Skeletal muscle satellite cell (primary cell): ENCODE measurements at regions not wholly inside any gene's neighbourhood (a gene's known extent, or its start where the extent isn't known, plus 50 kb on each side); places are given as distances from the start of the nearest gene placed in this dataset.

Experiments
- H3K27me3 ChIP-seq: 2 replicates; pipeline ENCODE4 v1.7.0; 2013; ENCODE audit warnings: low read length; ENCODE audit not compliant: control insufficient read depth, insufficient read depth
- H3K36me3 ChIP-seq: 2 replicates; pipeline ENCODE4 v1.7.0; 2013; ENCODE audit warnings: mild to moderate bottlenecking, control low read depth, low read length; ENCODE audit not compliant: insufficient read depth
- H3K4me1 ChIP-seq: 2 replicates; pipeline ENCODE4 v1.7.0; 2013; ENCODE audit warnings: low read length; ENCODE audit not compliant: control insufficient read depth, insufficient read depth
- H3K4me2 ChIP-seq: 2 replicates; pipeline ENCODE4 v1.7.0; 2013; ENCODE audit warnings: mild to moderate bottlenecking, low read length
- H3K4me3 ChIP-seq: 2 replicates; pipeline ENCODE4 v1.7.0; 2013; ENCODE audit warnings: low read length
- H3K9ac ChIP-seq: 2 replicates; pipeline ENCODE4 v1.7.0; 2013; ENCODE audit warnings: mild to moderate bottlenecking, low read depth, low read length, moderate library complexity
- H3K9me3 ChIP-seq: replicated peaks from 2 replicates; pipeline ENCODE4 v1.7.0; 2013; ENCODE audit warnings: mild to moderate bottlenecking, control low read depth, low read length

- no peaks in the 10 kb centered on the region for H3K27me3 ChIP-seq
- H3K36me3 ChIP-seq, result no peaks in the 10 kb centered on the region
- no peak overlapping the region for H3K9ac ChIP-seq
- no peak overlapping the region for H3K4me2 ChIP-seq
- peaks cover 19% of the 10 kb centered on the region for H3K9me3 ChIP-seq
- no peak overlapping the region for H3K4me3 ChIP-seq
- H3K4me1 ChIP-seq, result no peaks in the 10 kb centered on the region
Measured at GRCh38 chr22:48702573-48703264, 1125.0 kb downstream of the BRD1 start.

GRCh38 chr22:48701296-48702030, 1126.2 kb downstream of the BRD1 start:
- Histone ChIP-seq H3K9me3 (peaks cover 17% of the 10 kb centered on the region), H3K27me3 (no peaks in the 10 kb centered on the region), H3K36me3 (no peaks in the 10 kb centered on the region), H3K4me3 (no peak overlapping the region), H3K4me2 (no peak overlapping the region), H3K9ac (no peak overlapping the region), H3K4me1 (no peaks in the 10 kb centered on the region)

- Histone ChIP-seq H3K4me1 (no peaks in the 10 kb centered on the region), H3K36me3 (no peaks in the 10 kb centered on the region), H3K4me3 (no peak overlapping the region), H3K9me3 (peaks cover 18% of the 10 kb centered on the region), H3K9ac (no peak overlapping the region), H3K4me2 (no peak overlapping the region), H3K27me3 (no peaks in the 10 kb centered on the region)
Measured at GRCh38 chr22:48700566-48701295, 1126.9 kb downstream of the BRD1 start.

- Histone ChIP-seq H3K36me3 (no peaks in the 10 kb centered on the region), H3K9me3 (peaks cover 18% of the 10 kb centered on the region), H3K4me3 (no peak overlapping the region), H3K4me1 (no peaks in the 10 kb centered on the region), H3K9ac (no peak overlapping the region), H3K27me3 (no peaks in the 10 kb centered on the region), H3K4me2 (no peak overlapping the region)
Measured at GRCh38 chr22:48700180-48700565, 1127.5 kb downstream of the BRD1 start.

GRCh38 chr22:48699511-48699910, 1128.2 kb downstream of the BRD1 start:
- Histone ChIP-seq H3K27me3 (no peaks in the 10 kb centered on the region), H3K4me1 (no peaks in the 10 kb centered on the region), H3K4me2 (no peak overlapping the region), H3K36me3 (no peaks in the 10 kb centered on the region), H3K9ac (no peak overlapping the region), H3K4me3 (no peak overlapping the region), H3K9me3 (peaks cover 15% of the 10 kb centered on the region)

- Histone ChIP-seq H3K36me3 (no peaks in the 10 kb centered on the region), H3K4me1 (no peaks in the 10 kb centered on the region), H3K9ac (no peak overlapping the region), H3K9me3 (peaks cover 14% of the 10 kb centered on the region), H3K27me3 (no peaks in the 10 kb centered on the region), H3K4me3 (no peak overlapping the region), H3K4me2 (no peak overlapping the region)
Measured at GRCh38 chr22:48698618-48699017, 1129.1 kb downstream of the BRD1 start.

GRCh38 chr22:48697694-48698276, 1129.9 kb downstream of the BRD1 start:
- Histone ChIP-seq H3K9me3 (peaks cover 17% of the 10 kb centered on the region), H3K4me2 (no peak overlapping the region), H3K27me3 (no peaks in the 10 kb centered on the region), H3K4me3 (no peak overlapping the region), H3K36me3 (no peaks in the 10 kb centered on the region), H3K4me1 (no peaks in the 10 kb centered on the region), H3K9ac (no peak overlapping the region)

GRCh38 chr22:48697223-48697622, 1130.5 kb downstream of the BRD1 start:
- Histone ChIP-seq H3K4me3 (no peak overlapping the region), H3K9me3 (peaks cover 17% of the 10 kb centered on the region), H3K27me3 (no peaks in the 10 kb centered on the region), H3K9ac (no peak overlapping the region), H3K36me3 (no peaks in the 10 kb centered on the region), H3K4me1 (no peaks in the 10 kb centered on the region), H3K4me2 (no peak overlapping the region)

- Histone ChIP-seq H3K9ac (no peak overlapping the region), H3K36me3 (no peaks in the 10 kb centered on the region), H3K4me3 (no peak overlapping the region), H3K9me3 (peaks cover 18% of the 10 kb centered on the region), H3K4me2 (no peak overlapping the region), H3K27me3 (no peaks in the 10 kb centered on the region), H3K4me1 (no peaks in the 10 kb centered on the region)
Measured at GRCh38 chr22:48696371-48696770, 1131.3 kb downstream of the BRD1 start.

GRCh38 chr22:48695731-48696305, 1131.9 kb downstream of the BRD1 start:
- Histone ChIP-seq H3K27me3 (no peaks in the 10 kb centered on the region), H3K4me3 (no peak overlapping the region), H3K9me3 (peaks cover 18% of the 10 kb centered on the region), H3K4me1 (no peaks in the 10 kb centered on the region), H3K36me3 (no peaks in the 10 kb centered on the region), H3K9ac (no peak overlapping the region), H3K4me2 (no peak overlapping the region)

- Histone ChIP-seq H3K27me3 (no peaks in the 10 kb centered on the region), H3K4me3 (no peak overlapping the region), H3K9ac (no peak overlapping the region), H3K4me2 (no peak overlapping the region), H3K9me3 (peaks cover 13% of the 10 kb centered on the region), H3K4me1 (no peaks in the 10 kb centered on the region), H3K36me3 (no peaks in the 10 kb centered on the region)
Measured at GRCh38 chr22:48695251-48695650, 1132.4 kb downstream of the BRD1 start.
